PFSK-1 (cell line): ENCODE measurements at regions not wholly inside any gene's neighbourhood (a gene's known extent, or its start where the extent isn't known, plus 50 kb on each side); places are given as distances from the start of the nearest gene placed in this dataset.

Experiments used
- FOXP2 ChIP-seq: optimal IDR thresholded peaks from 2 replicates; pipeline ENCODE3; 2011; ENCODE audit warnings: borderline replicate concordance, control low read depth, inconsistent platforms; ENCODE audit not compliant: insufficient read depth; ENCODE audit errors: extremely low read length, extremely low read depth
- POLR2AphosphoS5 ChIP-seq: IDR thresholded peaks from 2 replicates; pipeline ENCODE4 v1.6.1; 2012; ENCODE audit warnings: low read depth, mild to moderate bottlenecking, control low read depth, low read length, moderate library complexity
- SIN3A ChIP-seq: IDR thresholded peaks from 2 replicates; pipeline ENCODE4 v1.6.1; 2012; ENCODE audit warnings: mild to moderate bottlenecking, low read length, moderate library complexity, borderline replicate concordance; ENCODE audit not compliant: insufficient read depth
- TAF1 ChIP-seq: IDR thresholded peaks from 2 replicates; pipeline ENCODE4 v1.6.1; 2012; ENCODE audit warnings: low read length, control low read depth, borderline replicate concordance; ENCODE audit not compliant: insufficient read depth
- TF ChIP-seq, protein P1 (sequence below), 2 experiments: IDR thresholded peaks; 2 replicates each; pipeline versions ENCODE4 v1.6.1 to v1.8.0; 2011 to 2012; ENCODE audit warnings: low read depth in 2 of 2, low read length in 2 of 2, control low read depth in 1 of 2, inconsistent platforms in 1 of 2, mild to moderate bottlenecking in 1 of 2, moderate library complexity in 1 of 2; ENCODE audit not compliant: insufficient read depth in 1 of 2

GRCh38 chr12:87444039-87444438 is 585.2 kb downstream of the C12orf50 start:
- TF ChIP-seq, protein P1, sequence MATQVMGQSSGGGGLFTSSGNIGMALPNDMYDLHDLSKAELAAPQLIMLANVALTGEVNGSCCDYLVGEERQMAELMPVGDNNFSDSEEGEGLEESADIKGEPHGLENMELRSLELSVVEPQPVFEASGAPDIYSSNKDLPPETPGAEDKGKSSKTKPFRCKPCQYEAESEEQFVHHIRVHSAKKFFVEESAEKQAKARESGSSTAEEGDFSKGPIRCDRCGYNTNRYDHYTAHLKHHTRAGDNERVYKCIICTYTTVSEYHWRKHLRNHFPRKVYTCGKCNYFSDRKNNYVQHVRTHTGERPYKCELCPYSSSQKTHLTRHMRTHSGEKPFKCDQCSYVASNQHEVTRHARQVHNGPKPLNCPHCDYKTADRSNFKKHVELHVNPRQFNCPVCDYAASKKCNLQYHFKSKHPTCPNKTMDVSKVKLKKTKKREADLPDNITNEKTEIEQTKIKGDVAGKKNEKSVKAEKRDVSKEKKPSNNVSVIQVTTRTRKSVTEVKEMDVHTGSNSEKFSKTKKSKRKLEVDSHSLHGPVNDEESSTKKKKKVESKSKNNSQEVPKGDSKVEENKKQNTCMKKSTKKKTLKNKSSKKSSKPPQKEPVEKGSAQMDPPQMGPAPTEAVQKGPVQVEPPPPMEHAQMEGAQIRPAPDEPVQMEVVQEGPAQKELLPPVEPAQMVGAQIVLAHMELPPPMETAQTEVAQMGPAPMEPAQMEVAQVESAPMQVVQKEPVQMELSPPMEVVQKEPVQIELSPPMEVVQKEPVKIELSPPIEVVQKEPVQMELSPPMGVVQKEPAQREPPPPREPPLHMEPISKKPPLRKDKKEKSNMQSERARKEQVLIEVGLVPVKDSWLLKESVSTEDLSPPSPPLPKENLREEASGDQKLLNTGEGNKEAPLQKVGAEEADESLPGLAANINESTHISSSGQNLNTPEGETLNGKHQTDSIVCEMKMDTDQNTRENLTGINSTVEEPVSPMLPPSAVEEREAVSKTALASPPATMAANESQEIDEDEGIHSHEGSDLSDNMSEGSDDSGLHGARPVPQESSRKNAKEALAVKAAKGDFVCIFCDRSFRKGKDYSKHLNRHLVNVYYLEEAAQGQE (IDR thresholded peaks at IDR 0.05; ENCODE audit: insufficient read depth in 1 of 2, low read depth in 2 of 2, low read length in 2 of 2): no peak
- TF ChIP-seq FOXP2: no peak
- no peak for TF ChIP-seq TAF1
- no peak for TF ChIP-seq POLR2AphosphoS5
- no peak for TF ChIP-seq SIN3A

DNA sequence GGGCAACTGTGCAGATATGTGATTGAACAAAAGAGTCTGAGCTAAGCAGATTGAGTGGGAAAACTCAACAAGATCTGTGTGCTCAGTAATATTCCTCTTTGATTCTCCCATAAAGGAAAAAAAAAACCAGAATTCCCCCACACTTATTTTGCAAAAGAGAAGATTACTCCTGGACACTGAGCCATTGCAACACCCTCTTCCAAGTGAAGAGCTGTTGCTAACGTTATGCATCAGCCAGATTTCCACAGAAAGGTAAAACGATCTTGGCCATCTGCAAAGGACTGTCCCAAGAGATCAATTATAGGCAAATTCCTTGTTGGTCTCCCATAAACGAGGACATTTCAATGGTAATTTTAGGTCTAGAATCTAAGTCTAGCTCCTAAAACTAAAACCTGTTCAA is 587.7 kb downstream of the C12orf50 start:
- TF ChIP-seq FOXP2: no peak
- TF ChIP-seq TAF1: no peak
- no peak for TF ChIP-seq SIN3A
- TF ChIP-seq POLR2AphosphoS5: no peak
- TF ChIP-seq, protein P1 (IDR thresholded peaks at IDR 0.05; ENCODE audit: insufficient read depth in 1 of 2, low read depth in 2 of 2, low read length in 2 of 2): no peak

DNA sequence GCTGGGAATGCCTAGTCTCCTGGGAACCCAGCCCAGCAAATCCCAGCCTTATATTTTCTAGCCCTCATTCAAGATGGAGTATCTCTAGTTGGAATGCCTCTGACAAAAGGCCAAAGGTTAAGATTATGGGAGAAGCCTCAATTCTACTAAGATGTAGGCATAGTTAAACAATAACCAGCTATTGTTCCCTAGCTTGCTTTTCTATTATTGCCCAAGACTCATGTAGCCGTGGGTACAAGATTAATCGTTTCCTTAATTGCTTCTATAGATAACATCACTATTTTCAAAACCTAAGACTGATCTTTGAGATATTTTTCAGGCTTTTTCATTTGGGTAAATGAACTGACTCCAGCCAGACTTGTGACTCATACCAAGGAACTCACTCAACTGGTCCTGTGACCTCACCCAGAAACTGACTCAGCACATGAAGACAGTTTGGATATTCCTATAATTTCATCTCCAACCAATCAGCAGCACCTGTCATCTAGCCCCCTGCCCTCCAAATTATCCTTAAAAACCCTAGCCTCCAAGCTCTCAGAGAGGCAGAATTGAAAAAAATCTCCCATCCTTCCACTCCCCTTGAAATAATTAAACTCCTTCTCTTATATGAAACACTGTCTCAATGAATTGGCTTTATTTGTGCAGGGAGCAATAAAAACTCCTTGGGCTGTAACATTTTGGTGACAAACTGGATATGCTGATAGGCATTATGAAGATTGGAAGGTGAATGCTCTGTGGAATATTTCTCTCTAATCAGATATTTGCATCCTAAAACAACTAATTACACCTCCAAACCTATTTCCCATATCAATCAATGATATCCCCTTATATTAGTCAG is 589.0 kb downstream of the C12orf50 start:
- no peak for TF ChIP-seq SIN3A
- no peak for TF ChIP-seq TAF1
- no peak for TF ChIP-seq POLR2AphosphoS5
- TF ChIP-seq FOXP2: no peak
- TF ChIP-seq, protein P1 (IDR thresholded peaks at IDR 0.05; ENCODE audit: insufficient read depth in 1 of 2, low read depth in 2 of 2, low read length in 2 of 2): no peak

DNA sequence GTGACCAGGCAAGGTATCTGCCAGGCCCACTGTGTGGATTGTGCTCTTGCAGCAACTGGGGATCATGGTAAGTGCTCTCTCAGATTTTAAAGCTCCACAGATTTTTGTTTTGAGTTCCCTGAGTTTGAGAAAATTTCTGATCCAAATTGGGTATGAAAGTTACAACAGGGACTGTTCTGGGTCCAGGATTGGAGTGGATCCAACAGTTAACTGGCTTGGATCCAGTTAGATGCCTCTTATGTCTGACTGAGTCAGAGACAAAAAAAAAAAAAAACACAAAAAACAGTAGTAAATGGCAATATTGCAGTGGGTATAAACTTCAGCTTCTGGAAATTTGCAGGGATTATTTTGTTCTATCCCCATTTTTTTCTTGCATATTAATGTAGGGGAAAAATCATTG is 598.8 kb downstream of the C12orf50 start:
- TF ChIP-seq FOXP2 (no peak), TAF1 (no peak), SIN3A (no peak), POLR2AphosphoS5 (no peak)
- TF ChIP-seq, protein P1 (IDR thresholded peaks at IDR 0.05; ENCODE audit: insufficient read depth in 1 of 2, low read depth in 2 of 2, low read length in 2 of 2): no peak
